ENCODE measurements at regions not wholly inside any gene's neighbourhood (a gene's known extent, or its start where the extent isn't known, plus 50 kb on each side); places are given as distances from the start of the nearest gene placed in this dataset.

DNA sequence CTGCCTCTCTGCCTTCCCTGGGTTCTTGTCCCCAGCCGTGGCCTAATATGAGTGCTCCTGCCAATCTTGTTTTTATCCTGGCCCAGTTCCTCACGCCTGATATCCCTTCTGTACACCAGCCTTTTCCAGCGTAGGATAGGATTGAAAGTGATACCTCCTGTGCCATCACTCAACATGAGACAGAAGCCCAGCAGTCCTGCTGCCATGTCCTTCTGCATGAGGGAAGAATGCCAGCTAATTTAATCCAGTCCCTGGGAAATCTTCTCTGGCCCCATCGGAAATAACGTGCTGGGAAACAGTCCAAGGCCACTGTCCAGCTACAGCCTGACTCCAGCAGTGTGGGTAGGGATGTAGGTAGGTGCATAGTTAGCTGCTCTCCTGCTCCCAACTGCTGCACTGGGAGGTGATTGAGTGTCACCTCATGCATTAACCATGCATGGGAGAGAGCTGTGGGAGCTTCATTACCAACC, 92.0 kb upstream of the TPM1 start:
- no peak for DNase-seq (ENCODE audit: low read depth)

DNA sequence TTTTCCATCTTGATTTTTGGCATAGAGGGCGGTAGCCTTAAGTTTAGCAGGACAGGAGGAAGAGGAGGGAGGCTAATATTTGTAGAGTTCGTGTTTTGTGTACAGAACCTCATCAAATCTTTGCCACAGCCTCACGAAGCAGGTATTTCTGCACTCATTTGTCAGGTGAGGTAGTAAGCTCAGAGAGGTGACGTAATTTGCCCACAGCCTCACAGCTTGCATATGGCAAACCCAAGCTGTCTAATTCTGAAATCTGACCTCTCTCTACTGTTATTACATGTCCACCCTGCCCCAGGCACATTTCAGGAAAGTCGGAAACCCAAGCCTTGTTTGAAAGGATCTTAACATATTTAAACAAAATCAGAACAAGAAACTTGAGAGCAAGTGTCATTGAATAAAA, 91.1 kb upstream of the TPM1 start:
- no peak for DNase-seq (ENCODE audit: low read depth)

DNA sequence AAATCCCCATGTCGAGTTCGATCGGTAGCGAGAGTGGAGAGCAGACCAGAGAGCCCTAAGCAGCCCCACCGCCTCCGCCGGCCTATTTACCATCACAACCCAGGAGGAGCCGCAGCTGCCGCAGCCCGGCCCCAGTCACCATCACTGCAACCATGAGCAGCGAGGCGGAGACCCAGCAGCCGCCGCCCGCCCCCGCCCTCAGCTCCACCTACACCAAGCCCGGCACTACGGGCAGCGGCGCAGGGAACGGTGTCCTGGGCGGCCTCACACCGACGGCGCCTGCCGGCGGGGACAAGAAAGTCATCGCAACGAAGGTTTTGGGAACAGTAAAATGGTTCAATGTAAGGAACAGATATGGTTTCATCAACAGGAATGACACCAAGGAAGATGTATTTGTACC, 89.5 kb upstream of the TPM1 start:
- no peak for DNase-seq (ENCODE audit: low read depth)

DNA sequence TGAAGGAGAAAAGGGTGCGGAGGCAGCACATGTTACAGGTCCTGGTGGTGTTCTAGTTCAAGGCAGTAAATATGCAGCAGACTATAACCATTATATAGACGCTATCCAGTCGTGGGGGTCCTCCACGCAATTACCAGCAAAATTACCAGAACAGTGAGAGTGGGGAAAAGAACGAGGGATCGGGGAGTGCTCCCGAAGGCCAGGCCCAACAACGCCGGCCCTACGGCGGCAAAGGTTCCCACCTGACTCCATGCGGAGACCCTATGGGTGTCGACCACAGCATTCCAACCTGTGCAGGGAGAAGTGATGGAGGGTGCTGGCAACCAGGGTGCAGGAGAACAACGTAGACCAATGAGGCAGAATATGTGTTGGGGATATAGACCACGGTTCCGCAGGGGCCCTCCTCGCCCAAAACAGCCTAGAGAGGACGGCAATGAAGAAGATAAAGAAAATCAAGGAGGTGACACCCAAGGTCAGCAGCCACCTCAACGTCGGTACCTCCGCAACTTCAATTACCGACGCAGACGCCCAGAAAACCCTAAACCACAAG, 89.0 kb upstream of the TPM1 start:
- DNase-seq (ENCODE audit: low read depth), result no peak

DNA sequence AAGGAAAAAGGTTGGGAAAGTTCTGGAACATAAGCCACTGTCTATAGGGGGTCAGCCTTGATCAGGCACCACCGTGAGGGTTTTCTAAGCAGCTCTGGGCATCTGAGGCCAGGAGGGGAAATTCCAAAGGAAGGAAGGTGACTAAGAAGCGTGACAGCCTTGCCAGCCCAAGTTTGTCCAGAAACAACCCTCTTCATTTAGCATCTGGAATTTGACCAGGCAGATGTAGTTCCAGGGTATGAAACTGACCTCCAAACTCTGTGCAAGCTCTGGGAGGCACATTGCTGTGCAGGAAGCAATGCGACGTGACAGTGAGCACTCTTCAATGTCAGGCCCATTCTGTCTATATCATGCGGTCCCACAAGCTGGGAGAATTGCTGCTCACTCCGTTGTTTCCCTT, 85.4 kb upstream of the TPM1 start:
- DNase-seq (ENCODE audit: low read depth), result no peak

DNA sequence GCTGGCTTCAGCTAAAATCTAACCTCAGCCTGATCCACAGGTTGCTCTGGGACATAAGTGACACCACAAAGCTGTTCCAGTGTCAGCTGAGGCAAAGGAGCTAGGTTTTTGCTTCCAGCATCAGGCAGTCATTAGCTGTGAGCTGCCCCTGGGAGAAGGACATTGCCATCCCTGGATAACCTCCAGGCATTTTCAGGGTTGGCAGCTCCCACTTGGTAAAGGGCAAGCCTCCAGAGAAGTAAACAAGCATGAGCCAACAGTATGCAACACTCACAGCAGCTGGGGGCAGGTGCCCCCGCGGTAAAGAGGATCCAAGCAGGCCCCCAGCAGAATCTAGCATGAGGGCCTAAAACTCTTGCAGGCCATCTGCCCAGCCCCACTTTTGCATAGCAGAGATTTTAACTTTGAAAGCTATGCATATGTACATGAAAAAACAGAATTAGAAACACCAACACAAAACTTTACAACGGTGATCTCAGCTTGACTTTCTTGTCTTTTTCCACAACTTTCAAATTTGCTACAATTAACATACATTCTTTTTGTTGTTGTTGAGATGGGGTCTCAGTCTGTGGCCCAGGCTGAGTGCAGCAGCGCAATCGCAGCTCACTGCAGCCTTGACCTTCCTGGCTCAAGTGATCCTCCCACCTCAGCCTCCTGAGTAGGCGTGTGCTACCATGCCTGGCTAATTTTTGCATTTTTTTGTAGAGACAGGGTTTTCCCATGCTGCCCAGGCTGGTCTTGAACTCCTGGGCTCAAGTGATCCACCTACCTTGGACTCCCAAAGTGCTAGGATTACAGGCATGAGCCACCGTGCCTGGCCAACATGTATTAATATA, 83.8 kb upstream of the TPM1 start:
- DNase-seq (ENCODE audit: low read depth), result peak; percentile 14

DNA sequence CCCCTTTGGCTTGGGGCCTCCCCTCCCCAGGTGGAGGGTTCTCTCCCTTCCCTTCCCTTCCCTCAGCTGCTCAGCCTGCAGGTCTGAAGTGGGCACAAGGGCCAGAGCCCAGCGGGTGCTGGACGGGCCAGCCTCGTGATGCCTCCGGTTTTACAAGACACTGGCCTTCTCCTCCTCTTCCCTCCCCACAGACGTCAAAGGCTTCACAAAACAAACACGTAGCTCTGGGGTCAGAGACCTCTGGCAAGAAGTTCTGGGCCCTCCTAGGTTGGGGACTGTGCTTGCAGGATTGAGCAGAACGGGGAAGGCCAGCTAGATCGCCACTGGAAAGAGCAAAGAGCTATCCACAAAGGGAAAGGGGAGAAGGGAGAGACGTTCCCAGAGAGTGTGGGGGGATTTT, 81.4 kb upstream of the TPM1 start:
- DNase-seq (ENCODE audit: low read depth), result no peak

DNA sequence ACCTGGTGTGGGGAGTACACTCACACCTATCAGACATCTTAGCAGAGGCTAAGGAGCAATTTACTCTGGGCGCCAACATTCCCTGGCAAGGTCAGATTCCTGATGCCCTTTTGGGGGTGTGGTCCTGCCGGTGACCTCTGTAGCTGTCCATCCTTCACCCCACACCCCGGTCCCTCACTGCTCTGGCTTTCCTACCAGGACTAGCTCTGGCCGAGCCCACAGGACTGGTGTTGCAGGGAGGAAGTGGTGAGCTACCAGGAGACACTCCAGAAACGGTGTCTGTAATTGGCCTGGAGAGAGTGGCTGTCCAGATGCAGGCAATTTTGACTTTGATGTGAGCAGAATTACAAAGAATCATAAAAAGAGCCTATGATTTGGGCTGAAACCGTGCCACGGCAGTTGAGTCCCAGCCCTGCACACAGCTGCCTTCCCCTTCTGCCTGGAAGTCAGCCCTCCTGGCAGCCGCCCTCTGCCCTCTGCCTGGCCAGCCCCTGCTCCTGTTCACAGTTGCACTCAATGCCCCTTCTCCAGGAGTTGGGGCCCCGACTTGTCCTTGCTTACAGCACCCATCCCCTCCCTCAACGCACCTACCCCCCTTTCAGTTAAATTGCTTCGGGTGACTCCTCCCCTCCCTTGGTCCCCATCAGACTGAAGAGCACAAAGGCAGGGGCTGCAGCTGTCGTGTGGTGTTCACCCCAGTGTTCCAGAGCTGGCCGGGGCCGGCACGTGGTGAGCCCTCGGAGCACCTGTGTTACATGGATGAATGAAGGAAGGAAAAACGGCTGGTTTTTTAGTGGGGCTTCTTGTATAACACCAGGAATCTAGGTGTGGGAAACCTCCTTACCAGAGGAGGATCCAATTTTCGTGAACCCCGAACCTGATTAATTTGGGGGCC, 80.2 kb upstream of the TPM1 start:
- no peak for DNase-seq (ENCODE audit: low read depth)

DNA sequence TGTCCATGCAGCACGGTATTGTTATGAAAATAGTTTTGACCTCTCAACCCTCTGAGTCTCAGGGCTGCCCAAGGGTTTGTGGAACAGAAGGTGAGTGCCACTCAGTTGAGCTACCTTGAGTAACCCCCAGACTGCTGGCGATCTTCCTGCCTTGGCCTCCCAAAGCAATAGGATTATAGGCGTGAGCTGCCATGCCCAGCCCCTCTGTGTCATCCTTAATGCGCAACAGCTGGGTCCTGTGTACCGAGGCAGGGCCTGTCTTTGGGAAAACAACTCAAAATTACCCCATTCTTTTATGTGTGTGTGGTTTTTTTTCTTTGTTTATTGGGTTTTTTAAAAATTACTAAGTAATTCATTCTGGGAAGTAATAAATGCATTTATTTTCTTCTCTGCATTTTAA, 78.3 kb upstream of the TPM1 start:
- peak; percentile 41 for DNase-seq (ENCODE audit: low read depth)

DNA sequence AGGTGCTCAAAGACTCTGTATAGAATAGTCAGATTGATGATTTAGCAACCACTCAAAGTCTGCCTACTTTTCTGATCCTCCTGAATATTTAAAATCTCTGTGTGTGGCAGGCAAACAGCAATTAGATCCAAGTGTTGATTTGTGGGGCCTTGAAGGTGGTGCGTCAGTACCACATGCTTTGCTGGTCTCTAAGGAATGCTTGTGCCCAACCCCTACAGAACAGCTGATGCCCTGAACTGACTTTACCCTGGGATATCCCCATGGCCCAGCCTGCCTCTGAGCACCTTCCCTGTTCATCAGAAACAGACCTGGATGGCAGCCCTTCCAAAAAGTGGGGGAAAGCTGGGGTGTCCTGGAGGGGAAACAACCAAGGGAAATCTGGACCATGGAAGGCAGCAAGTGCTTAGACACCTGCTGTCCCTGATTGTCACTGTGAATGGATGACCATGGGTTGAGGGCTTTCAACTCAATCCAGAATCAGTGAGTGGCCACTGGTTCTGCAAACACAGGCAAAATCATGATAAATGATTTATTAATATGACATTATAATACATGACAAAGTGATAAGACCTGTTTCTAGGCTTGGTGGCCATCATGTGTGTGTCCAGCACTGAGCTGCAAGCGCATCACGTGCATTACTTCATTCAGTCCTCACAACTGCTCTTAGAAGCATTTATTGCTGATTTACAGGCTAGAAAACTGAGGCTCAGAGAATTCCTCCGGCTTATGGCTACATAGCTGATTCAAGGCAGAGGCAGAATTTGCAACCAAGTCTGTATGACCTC, 76.1 kb upstream of the TPM1 start:
- no peak for DNase-seq (ENCODE audit: low read depth)

DNA sequence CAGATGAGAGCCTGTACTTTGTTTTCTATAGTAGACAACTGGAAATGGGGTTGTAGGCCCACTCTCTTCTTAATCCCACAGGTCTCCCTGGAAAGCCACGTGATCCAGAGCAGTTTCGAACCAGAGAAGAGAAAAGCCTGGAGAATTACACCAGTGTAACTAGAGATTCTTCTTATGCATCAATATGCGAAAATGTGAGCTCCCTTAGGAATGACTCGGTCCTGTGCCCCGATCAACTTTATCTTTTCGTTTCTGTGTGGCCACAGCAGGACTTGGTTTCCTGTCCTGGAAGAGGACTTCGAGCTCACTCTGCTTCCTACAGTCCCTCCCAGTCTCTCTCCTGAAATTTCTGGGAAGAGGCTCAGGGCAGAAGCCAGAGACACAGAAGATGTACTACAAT, 73.8 kb upstream of the TPM1 start:
- DNase-seq (ENCODE audit: low read depth), result no peak

DNA sequence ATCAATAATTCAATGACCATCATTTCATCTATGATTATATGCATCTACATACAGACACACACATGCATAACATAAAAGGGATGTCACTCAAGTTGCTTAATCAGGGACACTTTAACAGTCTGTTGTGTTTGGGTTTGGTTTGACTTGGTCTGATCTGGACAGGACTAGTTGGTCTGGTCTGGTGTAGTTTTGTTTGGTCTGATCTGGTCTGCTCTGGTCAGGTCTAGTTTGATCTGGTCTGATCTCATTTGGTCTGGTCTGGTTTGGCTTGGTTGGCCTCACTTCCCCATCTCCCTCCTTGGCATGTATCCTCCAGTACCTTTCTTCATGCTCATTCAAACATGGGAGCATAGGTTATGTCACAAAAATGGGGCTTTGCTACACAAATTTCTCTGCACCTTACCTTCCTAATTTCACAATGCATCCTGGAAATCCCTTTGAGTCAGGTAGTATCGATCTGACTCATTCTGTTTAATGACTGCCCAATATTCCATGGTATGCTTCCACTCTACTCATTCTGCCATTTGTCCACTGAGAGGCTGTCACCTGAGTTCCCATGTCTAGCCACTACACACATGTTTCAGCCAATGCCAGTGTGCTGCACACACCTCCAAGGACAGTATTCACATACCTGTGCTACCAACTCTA, 73.0 kb upstream of the TPM1 start:
- no peak for DNase-seq (ENCODE audit: low read depth)

DNA sequence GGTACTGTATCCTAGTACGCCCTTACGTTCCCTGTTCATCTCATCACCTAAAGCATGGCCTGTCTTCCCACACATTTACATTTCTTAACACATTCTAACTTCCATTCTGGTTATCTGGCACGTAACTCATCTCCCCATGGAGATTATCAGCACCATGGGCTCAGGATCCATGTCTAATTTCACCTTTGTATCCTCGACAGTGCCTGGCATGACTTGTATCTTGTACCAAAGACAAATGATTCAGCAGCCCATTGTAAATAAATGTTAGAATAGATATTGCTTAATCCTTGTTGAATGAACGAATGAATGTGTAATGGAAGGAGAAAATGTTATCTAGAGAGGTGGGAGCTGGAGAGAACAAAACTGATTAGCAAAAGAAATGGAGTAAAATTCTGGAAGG, 69.7 kb upstream of the TPM1 start:
- DNase-seq (ENCODE audit: low read depth), result no peak

DNA sequence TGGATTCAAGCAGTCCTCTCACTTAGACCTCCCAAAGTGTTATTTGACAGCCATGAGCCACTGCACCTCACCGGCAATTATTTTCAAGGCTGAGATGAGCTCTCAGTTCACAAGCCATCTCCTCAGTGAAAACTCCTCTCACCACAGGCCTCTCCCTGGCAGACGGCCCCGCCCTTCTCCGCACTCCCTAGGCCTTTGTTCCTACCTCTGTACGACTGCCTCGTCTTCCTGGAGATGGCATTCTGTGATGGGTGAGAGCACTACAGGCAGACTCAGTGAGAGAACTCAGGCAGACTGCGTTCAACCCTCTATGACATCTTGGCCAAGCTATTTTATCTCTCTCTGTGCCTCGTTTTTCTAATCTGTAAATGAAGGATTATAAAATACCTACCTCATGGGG, 67.0 kb upstream of the TPM1 start:
- DNase-seq (ENCODE audit: low read depth), result no peak

DNA sequence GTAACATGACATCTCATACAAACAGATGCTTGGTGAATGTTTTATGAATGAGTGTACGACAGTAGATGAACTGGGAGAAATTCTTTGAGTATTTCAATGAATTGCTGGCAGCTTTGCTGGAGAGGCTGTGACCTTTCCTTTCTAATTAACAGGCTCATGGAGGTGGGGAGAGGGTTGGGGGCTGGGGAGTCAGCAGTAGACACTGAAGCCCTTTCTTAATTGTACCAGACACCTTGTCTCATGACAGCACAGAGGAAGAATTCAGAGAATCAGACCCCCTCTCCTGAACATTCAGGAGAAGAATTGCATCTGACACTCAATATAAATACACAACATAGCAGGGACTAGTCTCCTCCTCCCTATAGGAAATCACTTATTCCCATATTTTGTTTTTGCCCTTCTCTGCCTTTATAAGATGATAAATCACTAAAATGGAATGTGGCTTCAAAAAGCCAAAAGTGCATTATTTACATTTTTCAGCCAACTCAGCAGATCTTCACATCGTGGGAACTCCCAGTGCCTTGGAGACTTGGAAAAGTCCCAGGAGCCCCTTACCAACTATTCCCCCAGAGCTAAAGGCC, 66.2 kb upstream of the TPM1 start:
- DNase-seq (ENCODE audit: low read depth), result no peak

DNA sequence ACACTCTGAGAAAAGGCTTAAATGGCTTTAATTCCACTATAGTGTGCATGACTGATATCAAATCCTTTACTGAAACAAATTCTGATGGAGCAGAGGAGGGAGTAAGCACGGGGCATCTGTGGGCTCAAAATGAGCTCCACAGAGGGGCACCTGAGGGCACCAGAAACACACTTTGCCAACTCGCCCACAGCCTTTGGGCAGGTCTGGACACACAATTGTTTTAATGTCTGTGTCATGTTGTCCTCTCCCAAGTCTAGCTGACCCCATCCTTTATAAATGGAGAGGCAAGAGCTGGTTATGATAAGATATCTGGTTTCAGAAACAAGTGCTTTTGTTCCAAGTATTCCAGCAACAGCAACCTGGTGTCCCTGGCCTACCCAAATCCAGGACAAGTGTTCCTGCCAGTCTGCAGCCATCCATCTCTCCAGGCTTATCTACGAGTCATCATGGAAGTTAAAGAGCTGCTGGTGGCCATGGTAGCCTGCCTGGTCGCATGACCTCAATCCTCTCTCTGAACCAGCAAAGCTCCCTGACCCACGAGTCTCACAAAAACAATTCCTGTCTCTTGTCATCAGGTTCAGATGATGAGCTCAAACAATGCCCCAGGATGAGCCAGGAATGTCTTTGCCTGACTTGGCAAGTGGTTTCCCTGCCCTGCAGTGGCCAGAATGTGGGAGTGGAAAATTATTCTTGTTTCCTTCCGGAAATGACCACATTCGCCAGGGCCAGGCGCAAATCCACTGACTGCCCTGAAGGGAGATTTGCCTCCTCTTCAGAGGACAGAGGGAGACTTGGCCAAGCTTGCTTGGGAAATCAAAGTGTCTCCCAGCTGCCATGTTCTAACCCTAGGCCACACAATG, 64.4 kb upstream of the TPM1 start:
- DNase-seq (ENCODE audit: low read depth), result no peak

DNA sequence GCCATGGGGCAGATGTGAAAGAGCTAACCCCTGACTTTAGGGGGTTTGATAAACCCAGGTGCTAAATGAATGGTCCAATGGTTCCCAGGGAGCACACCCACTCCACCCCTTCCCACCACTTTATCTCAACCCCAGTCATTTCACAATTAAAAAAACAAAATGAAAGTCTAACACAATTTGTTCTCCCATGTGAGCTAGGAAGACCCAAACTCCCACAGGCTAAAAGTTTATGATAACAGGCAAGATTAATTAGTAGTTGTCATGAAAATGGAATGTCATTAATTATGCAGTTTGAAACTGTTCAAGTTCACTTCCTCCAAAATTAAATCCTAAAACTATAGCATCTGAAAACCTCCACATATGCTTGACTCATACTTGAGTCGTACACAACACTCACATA, 63.3 kb upstream of the TPM1 start:
- DNase-seq (ENCODE audit: low read depth), result no peak

DNA sequence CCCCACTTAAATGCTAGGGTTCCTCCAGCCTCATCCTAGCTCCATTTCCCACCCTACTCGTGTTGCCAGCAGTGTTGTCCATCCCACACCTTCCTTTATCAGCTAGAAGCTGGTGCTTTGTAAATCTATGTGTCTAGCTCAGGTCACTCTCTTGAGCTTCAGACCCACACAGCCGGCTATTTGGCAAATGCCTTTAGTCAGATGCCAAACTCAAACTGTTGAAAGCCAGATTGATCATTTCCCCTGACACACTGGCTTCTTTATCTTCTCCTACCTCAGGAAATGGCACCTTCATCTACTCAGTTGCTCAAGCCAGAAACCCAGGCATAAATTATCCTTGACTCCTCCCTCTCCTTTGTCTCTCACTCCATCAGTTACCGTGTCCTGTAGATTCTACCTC, 61.5 kb upstream of the TPM1 start:
- DNase-seq (ENCODE audit: low read depth), result no peak

DNA sequence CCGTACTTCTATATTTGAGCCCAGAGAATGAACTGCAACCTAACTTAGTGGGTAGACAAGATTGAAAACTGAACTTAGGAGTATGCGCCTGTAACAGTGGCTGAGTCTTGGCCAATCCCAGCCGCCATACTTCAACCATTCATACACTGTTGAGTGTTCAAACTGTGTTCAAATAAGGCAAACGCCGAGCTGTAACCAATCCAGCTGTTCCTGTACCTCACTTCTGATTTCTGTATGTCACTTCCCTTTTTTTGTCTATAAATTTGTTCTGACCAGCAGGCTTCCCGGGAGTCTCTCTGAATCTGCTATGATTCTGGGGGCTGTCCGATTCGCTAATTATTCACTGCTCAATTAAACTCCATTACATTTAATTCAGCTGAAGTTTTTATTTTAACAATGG, 58.6 kb upstream of the TPM1 start:
- no peak for DNase-seq (ENCODE audit: low read depth)

DNA sequence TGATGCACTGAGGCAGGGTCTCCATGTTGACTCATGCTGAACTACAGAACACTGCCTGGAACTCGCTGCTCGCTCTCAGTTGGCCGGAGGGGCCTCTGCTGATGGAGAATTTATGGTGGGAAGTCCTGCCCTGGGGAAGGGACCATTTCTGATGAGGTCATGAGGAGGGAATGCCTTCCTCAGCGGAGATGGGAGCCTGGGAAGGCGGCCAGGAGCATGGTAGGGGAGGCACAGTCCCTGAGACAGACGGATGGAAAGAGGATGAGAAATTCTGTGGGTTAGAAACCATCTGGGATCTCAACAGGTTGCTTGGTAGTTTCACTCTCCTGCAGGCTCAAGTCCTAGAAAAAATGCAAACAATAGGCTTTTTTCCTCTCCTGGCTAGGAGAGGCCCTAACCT, 56.8 kb upstream of the TPM1 start:
- no peak for DNase-seq (ENCODE audit: low read depth)
